ENCODE measurements at regions not wholly inside any gene's neighbourhood (a gene's known extent, or its start where the extent isn't known, plus 50 kb on each side); places are given as distances from the start of the nearest gene placed in this dataset.

GRCh38 chr13:73248711-73249580 lies 190.1 kb downstream of the KLF5 start:
- H3K27me3 ChIP-seq (ENCODE audit: control insufficient read depth, insufficient read depth, low read length), result peaks cover 3% of the 10 kb centered on the region
- ATAC-seq (ENCODE audit: low read depth in 2 of 2), result peak in 1 of 2 donors; percentile 28
- H3K4me1 ChIP-seq (ENCODE audit: control insufficient read depth, insufficient read depth, low read length, poor library complexity, severe bottlenecking), result no peaks in the 10 kb centered on the region
- no peaks in the 10 kb centered on the region for H3K27me3 Mint-ChIP-seq
- H3K4me3 ChIP-seq (ENCODE audit: low read depth, low read length), result no peak overlapping the region
- H3K27ac ChIP-seq (ENCODE audit: insufficient read depth, low read length, poor library complexity, severe bottlenecking), result no peak overlapping the region
- H3K36me3 Mint-ChIP-seq, result no peaks in the 10 kb centered on the region
- H3K27ac Mint-ChIP-seq, result no peak overlapping the region
- DNase-seq, result no peak
- no peak overlapping the region for H3K4me3 Mint-ChIP-seq
- H3K9me3 ChIP-seq (ENCODE audit: control insufficient read depth in 2 of 2, low read length in 2 of 2), result no peaks in the 10 kb centered on the region
- H3K9me3 Mint-ChIP-seq, result no peaks in the 10 kb centered on the region
- no peaks in the 10 kb centered on the region for H3K36me3 ChIP-seq (ENCODE audit: control insufficient read depth, insufficient read depth, low read length)
- H3K4me1 Mint-ChIP-seq, result no peaks in the 10 kb centered on the region

- no peak for ATAC-seq (ENCODE audit: low read depth in 2 of 2)
Observed at GRCh38 chr13:73248154-73248553, 189.3 kb downstream of the KLF5 start.

GRCh38 chr13:73245246-73245645 lies 186.4 kb downstream of the KLF5 start:
- Mint-ChIP-seq H3K4me1 (no peaks in the 10 kb centered on the region), H3K36me3 (no peaks in the 10 kb centered on the region), H3K4me3 (no peak overlapping the region), H3K27ac (no peak overlapping the region), H3K27me3 (peaks cover 4% of the 10 kb centered on the region), H3K9me3 (no peaks in the 10 kb centered on the region)
- DNase-seq (no peak), ATAC-seq (ENCODE audit: low read depth in 2 of 2) (no peak)
- no peaks in the 10 kb centered on the region for H3K9me3 ChIP-seq (ENCODE audit: control insufficient read depth in 2 of 2, low read length in 2 of 2)
- H3K4me1 ChIP-seq (ENCODE audit: control insufficient read depth, insufficient read depth, low read length, poor library complexity, severe bottlenecking), result no peaks in the 10 kb centered on the region
- H3K27ac ChIP-seq (ENCODE audit: insufficient read depth, low read length, poor library complexity, severe bottlenecking), result no peak overlapping the region
- H3K27me3 ChIP-seq (ENCODE audit: control insufficient read depth, insufficient read depth, low read length), result peaks cover 3% of the 10 kb centered on the region
- no peaks in the 10 kb centered on the region for H3K36me3 ChIP-seq (ENCODE audit: control insufficient read depth, insufficient read depth, low read length)
- no peak overlapping the region for H3K4me3 ChIP-seq (ENCODE audit: low read depth, low read length)

More at GRCh38 chr13:73248154-73248553, 189.3 kb downstream of the KLF5 start:
- H3K36me3 ChIP-seq (ENCODE audit: control insufficient read depth, insufficient read depth, low read length), result no peaks in the 10 kb centered on the region
- H3K4me1 Mint-ChIP-seq, result no peaks in the 10 kb centered on the region
- no peaks in the 10 kb centered on the region for H3K27me3 Mint-ChIP-seq
- no peak for DNase-seq
- H3K4me1 ChIP-seq (ENCODE audit: control insufficient read depth, insufficient read depth, low read length, poor library complexity, severe bottlenecking), result no peaks in the 10 kb centered on the region
- H3K4me3 Mint-ChIP-seq, result no peak overlapping the region
- H3K9me3 ChIP-seq (ENCODE audit: control insufficient read depth in 2 of 2, low read length in 2 of 2), result no peaks in the 10 kb centered on the region
- no peaks in the 10 kb centered on the region for H3K9me3 Mint-ChIP-seq
- no peaks in the 10 kb centered on the region for H3K36me3 Mint-ChIP-seq
- H3K27ac ChIP-seq (ENCODE audit: insufficient read depth, low read length, poor library complexity, severe bottlenecking), result no peak overlapping the region
- peaks cover 3% of the 10 kb centered on the region for H3K27me3 ChIP-seq (ENCODE audit: control insufficient read depth, insufficient read depth, low read length)
- no peak overlapping the region for H3K27ac Mint-ChIP-seq
- no peak overlapping the region for H3K4me3 ChIP-seq (ENCODE audit: low read depth, low read length)

- Mint-ChIP-seq H3K9me3 (no peaks in the 10 kb centered on the region), H3K36me3 (no peaks in the 10 kb centered on the region), H3K27me3 (peaks cover 4% of the 10 kb centered on the region), H3K27ac (peak overlapping the region in 1 of 3 donors; percentile 4), H3K4me3 (no peak overlapping the region), H3K4me1 (no peaks in the 10 kb centered on the region)
- Histone ChIP-seq H3K4me3 (ENCODE audit: low read depth, low read length) (no peak overlapping the region), H3K27me3 (ENCODE audit: control insufficient read depth, insufficient read depth, low read length) (peaks cover 3% of the 10 kb centered on the region), H3K27ac (ENCODE audit: insufficient read depth, low read length, poor library complexity, severe bottlenecking) (no peak overlapping the region), H3K9me3 (ENCODE audit: control insufficient read depth in 2 of 2, low read length in 2 of 2) (no peaks in the 10 kb centered on the region), H3K4me1 (ENCODE audit: control insufficient read depth, insufficient read depth, low read length, poor library complexity, severe bottlenecking) (no peaks in the 10 kb centered on the region), H3K36me3 (ENCODE audit: control insufficient read depth, insufficient read depth, low read length) (no peaks in the 10 kb centered on the region)
- no peak for DNase-seq
- no peak for ATAC-seq (ENCODE audit: low read depth in 2 of 2)
Observed at GRCh38 chr13:73244467-73244866, 185.7 kb downstream of the KLF5 start.

- H3K27ac Mint-ChIP-seq, result no peak overlapping the region
- H3K27me3 Mint-ChIP-seq, result peaks cover 4% of the 10 kb centered on the region
- H3K27me3 ChIP-seq (ENCODE audit: control insufficient read depth, insufficient read depth, low read length), result no peaks in the 10 kb centered on the region
- no peak overlapping the region for H3K27ac ChIP-seq (ENCODE audit: insufficient read depth, low read length, poor library complexity, severe bottlenecking)
- no peak overlapping the region for H3K4me3 Mint-ChIP-seq
- no peak overlapping the region for H3K4me3 ChIP-seq (ENCODE audit: low read depth, low read length)
- ATAC-seq (ENCODE audit: low read depth in 2 of 2) (no peak), DNase-seq (no peak)
- no peaks in the 10 kb centered on the region for H3K4me1 Mint-ChIP-seq
- no peaks in the 10 kb centered on the region for H3K9me3 ChIP-seq (ENCODE audit: control insufficient read depth in 2 of 2, low read length in 2 of 2)
- no peaks in the 10 kb centered on the region for H3K4me1 ChIP-seq (ENCODE audit: control insufficient read depth, insufficient read depth, low read length, poor library complexity, severe bottlenecking)
- no peaks in the 10 kb centered on the region for H3K9me3 Mint-ChIP-seq
- H3K36me3 ChIP-seq (ENCODE audit: control insufficient read depth, insufficient read depth, low read length), result no peaks in the 10 kb centered on the region
- no peaks in the 10 kb centered on the region for H3K36me3 Mint-ChIP-seq
Observed at GRCh38 chr13:73242515-73243015, 183.8 kb downstream of the KLF5 start.

GRCh38 chr13:73240193-73240592 lies 181.4 kb downstream of the KLF5 start:
- Histone ChIP-seq H3K4me3 (ENCODE audit: low read depth, low read length) (no peak overlapping the region), H3K9me3 (ENCODE audit: control insufficient read depth in 2 of 2, low read length in 2 of 2) (no peaks in the 10 kb centered on the region), H3K4me1 (ENCODE audit: control insufficient read depth, insufficient read depth, low read length, poor library complexity, severe bottlenecking) (no peaks in the 10 kb centered on the region), H3K27me3 (ENCODE audit: control insufficient read depth, insufficient read depth, low read length) (no peaks in the 10 kb centered on the region), H3K27ac (ENCODE audit: insufficient read depth, low read length, poor library complexity, severe bottlenecking) (no peak overlapping the region), H3K36me3 (ENCODE audit: control insufficient read depth, insufficient read depth, low read length) (no peaks in the 10 kb centered on the region)
- no peak for ATAC-seq (ENCODE audit: low read depth in 2 of 2)
- Mint-ChIP-seq H3K27ac (no peak overlapping the region), H3K9me3 (no peaks in the 10 kb centered on the region), H3K4me3 (peak overlapping the region in 1 of 4 donors; percentile 45), H3K27me3 (peaks cover 4% of the 10 kb centered on the region), H3K36me3 (no peaks in the 10 kb centered on the region), H3K4me1 (no peaks in the 10 kb centered on the region)
- no peak for DNase-seq

- Histone ChIP-seq H3K9me3 (ENCODE audit: control insufficient read depth in 2 of 2, low read length in 2 of 2) (no peaks in the 10 kb centered on the region), H3K27ac (ENCODE audit: insufficient read depth, low read length, poor library complexity, severe bottlenecking) (no peak overlapping the region), H3K27me3 (ENCODE audit: control insufficient read depth, insufficient read depth, low read length) (no peaks in the 10 kb centered on the region), H3K4me1 (ENCODE audit: control insufficient read depth, insufficient read depth, low read length, poor library complexity, severe bottlenecking) (no peaks in the 10 kb centered on the region), H3K36me3 (ENCODE audit: control insufficient read depth, insufficient read depth, low read length) (no peaks in the 10 kb centered on the region), H3K4me3 (ENCODE audit: low read depth, low read length) (no peak overlapping the region)
- Mint-ChIP-seq H3K27ac (no peak overlapping the region), H3K4me3 (no peak overlapping the region), H3K36me3 (no peaks in the 10 kb centered on the region), H3K4me1 (peaks cover 0 to 6% (median 0%) of the 10 kb centered on the region in 4 donors), H3K27me3 (peaks cover under 1% of the 10 kb centered on the region), H3K9me3 (peaks cover 0 to 2% (median 0%) of the 10 kb centered on the region in 7 donors)
- no peak for DNase-seq
- no peak for ATAC-seq (ENCODE audit: low read depth in 2 of 2)
Observed at GRCh38 chr13:73235385-73235784, 176.6 kb downstream of the KLF5 start.

- Histone ChIP-seq H3K27me3 (ENCODE audit: control insufficient read depth, insufficient read depth, low read length) (no peaks in the 10 kb centered on the region), H3K4me1 (ENCODE audit: control insufficient read depth, insufficient read depth, low read length, poor library complexity, severe bottlenecking) (no peaks in the 10 kb centered on the region), H3K27ac (ENCODE audit: insufficient read depth, low read length, poor library complexity, severe bottlenecking) (no peak overlapping the region), H3K36me3 (ENCODE audit: control insufficient read depth, insufficient read depth, low read length) (no peaks in the 10 kb centered on the region), H3K9me3 (ENCODE audit: control insufficient read depth in 2 of 2, low read length in 2 of 2) (no peaks in the 10 kb centered on the region), H3K4me3 (ENCODE audit: low read depth, low read length) (no peak overlapping the region)
- Mint-ChIP-seq H3K4me3 (no peak overlapping the region), H3K27me3 (peaks cover 4% of the 10 kb centered on the region), H3K27ac (no peak overlapping the region), H3K9me3 (peaks cover 0 to 2% (median 0%) of the 10 kb centered on the region in 7 donors), H3K36me3 (no peaks in the 10 kb centered on the region), H3K4me1 (peaks cover 0 to 10% (median 7%) of the 10 kb centered on the region in 4 donors)
- DNase-seq, result no peak
- ATAC-seq (ENCODE audit: low read depth in 2 of 2), result no peak
Observed at GRCh38 chr13:73231471-73231870, 172.7 kb downstream of the KLF5 start.

All from CD4-positive, CD25-positive, alpha-beta regulatory T cell (primary cell).